Natural killer cell (primary cell): ENCODE measurements at regions not wholly inside any gene's neighbourhood (a gene's known extent, or its start where the extent isn't known, plus 50 kb on each side); places are given as distances from the start of the nearest gene placed in this dataset.

Source experiments
- ATAC-seq, 3 donors: fragments of 150-1000 bp in 2 of 3; fragments of 200-7000 bp in 1 of 3; cut with Tn5 transposase; 1 replicate in 1 of 3; 2 replicates in 2 of 3; pipeline ENCODE4 v1.10.0; 2021; ENCODE audit warnings: mild to moderate bottlenecking in 2 of 3, moderate library complexity in 2 of 3
- DNase-seq, 2 donors: peaks; one replicate each; pipeline versions ENCODE4 v3.0.0 to v3.0.0-alpha.2; 2013 to 2021; ENCODE audit warnings: mixed read lengths in 1 of 2
- H3K27ac ChIP-seq: one replicate; pipeline ENCODE4 v1.5.1; 2013; ENCODE audit warnings: mild to moderate bottlenecking, low read length
- H3K27me3 ChIP-seq: one replicate; pipeline ENCODE4 v1.6.1; 2013; ENCODE audit warnings: low read length; ENCODE audit not compliant: control insufficient read depth, insufficient read depth
- H3K36me3 ChIP-seq: one replicate; pipeline ENCODE4 v1.6.1; 2013; ENCODE audit warnings: low read length; ENCODE audit not compliant: control insufficient read depth, insufficient read depth
- H3K4me1 ChIP-seq: one replicate; pipeline ENCODE4 v1.6.1; 2013; ENCODE audit warnings: low read length; ENCODE audit not compliant: control insufficient read depth, insufficient read depth
- H3K4me3 ChIP-seq: one replicate; pipeline ENCODE4 v1.5.1; 2013; ENCODE audit warnings: low read length
- H3K9me3 ChIP-seq: one replicate; pipeline ENCODE4 v1.6.1; 2013; ENCODE audit warnings: low read length; ENCODE audit not compliant: control insufficient read depth, insufficient read depth
- H3K27ac Mint-ChIP-seq, 2 donors: one replicate each; pipeline ENCODE4 v1.8.0; 2022; ENCODE audit warnings: mild to moderate bottlenecking in 2 of 2, mixed read lengths in 2 of 2, moderate library complexity in 1 of 2
- H3K27me3 Mint-ChIP-seq, 2 donors: one replicate each; pipeline ENCODE4 v1.8.0; 2022; ENCODE audit warnings: low read depth in 2 of 2, mixed read lengths in 2 of 2
- H3K36me3 Mint-ChIP-seq: one replicate; pipeline ENCODE4 v1.8.0; 2022; ENCODE audit warnings: mixed read lengths
- H3K4me1 Mint-ChIP-seq, 2 donors: one replicate each; pipeline ENCODE4 v1.8.0; 2022; ENCODE audit warnings: mixed read lengths in 2 of 2
- H3K4me3 Mint-ChIP-seq: one replicate; pipeline ENCODE4 v1.8.0; 2022; ENCODE audit warnings: mild to moderate bottlenecking, moderate library complexity, mixed read lengths
- H3K9me3 Mint-ChIP-seq, 2 donors: one replicate each; pipeline ENCODE4 v1.8.0; 2022; ENCODE audit warnings: mixed read lengths in 2 of 2
- CTCF ChIP-seq: fragments of 200-600 bp; IDR thresholded peaks from one replicate; pipeline ENCODE4 v1.8.0; 2022; ENCODE audit warnings: antibody characterized with exemption
- WGBS: methylation state at CpG from one replicate; pipeline ENCODE4 v1.1.7; 2013; ENCODE audit warnings: missing lambda C conversion rate; ENCODE audit not compliant: insufficient coverage; 5-methylcytosine and 5-hydroxymethylcytosine counted together
- intact Hi-C: fragments of 100-400 bp; cut with micrococcal nuclease; formaldehyde crosslinking; loops from one replicate; pipeline ENCODE4 v1.14.2; 2022

- H3K4me3 ChIP-seq: no peak overlapping the region
- DNase-seq: no peak
- Mint-ChIP-seq H3K4me3 (no peak overlapping the region), H3K9me3 (no peaks in the 10 kb centered on the region), H3K4me1 (peaks cover 13 to 18% of the 10 kb centered on the region in 2 donors), H3K27me3 (peaks cover 0 to 4% of the 10 kb centered on the region in 2 donors), H3K27ac (no peak overlapping the region), H3K36me3 (no peaks in the 10 kb centered on the region)
- H3K4me1 ChIP-seq: no peaks in the 10 kb centered on the region
- ATAC-seq: no peak
- no peaks in the 10 kb centered on the region for H3K27me3 ChIP-seq
- H3K36me3 ChIP-seq: no peaks in the 10 kb centered on the region
- 86% methylated on average over 3 of the region's 3 CpGs for WGBS
- no peaks in the 10 kb centered on the region for H3K9me3 ChIP-seq
- no peak for TF ChIP-seq CTCF
- intact Hi-C loops: no loop called here
- H3K27ac ChIP-seq: no peak overlapping the region
Observed at GRCh38 chr12:75633789-75634188, 122.4 kb upstream of the KRR1 start.

- no peak overlapping the region for H3K27ac ChIP-seq
- Mint-ChIP-seq H3K9me3 (no peaks in the 10 kb centered on the region), H3K27me3 (peaks cover 0 to 4% of the 10 kb centered on the region in 2 donors), H3K27ac (no peak overlapping the region), H3K4me1 (peaks cover 13 to 18% of the 10 kb centered on the region in 2 donors), H3K4me3 (no peak overlapping the region), H3K36me3 (no peaks in the 10 kb centered on the region)
- intact Hi-C loops: no loop called here
- 88% methylated on average over 3 of the region's 3 CpGs for WGBS
- DNase-seq (no peak), ATAC-seq (no peak)
- no peak overlapping the region for H3K4me3 ChIP-seq
- H3K27me3 ChIP-seq: no peaks in the 10 kb centered on the region
- H3K4me1 ChIP-seq: no peaks in the 10 kb centered on the region
- no peak for TF ChIP-seq CTCF
- H3K9me3 ChIP-seq: no peaks in the 10 kb centered on the region
- no peaks in the 10 kb centered on the region for H3K36me3 ChIP-seq
Observed at GRCh38 chr12:75632442-75632841, 121.0 kb upstream of the KRR1 start.

- no peak overlapping the region for H3K4me3 Mint-ChIP-seq
- no peaks in the 10 kb centered on the region for H3K9me3 ChIP-seq
- peaks cover 0 to 4% of the 10 kb centered on the region in 2 donors for H3K27me3 Mint-ChIP-seq
- intact Hi-C loops: no loop called here
- DNase-seq (no peak), ATAC-seq (no peak)
- no peaks in the 10 kb centered on the region for H3K27me3 ChIP-seq
- no peak for TF ChIP-seq CTCF
- peaks cover 13 to 18% of the 10 kb centered on the region in 2 donors for H3K4me1 Mint-ChIP-seq
- no peaks in the 10 kb centered on the region for H3K9me3 Mint-ChIP-seq
- no peaks in the 10 kb centered on the region for H3K36me3 ChIP-seq
- H3K36me3 Mint-ChIP-seq: no peaks in the 10 kb centered on the region
- no peak overlapping the region for H3K27ac Mint-ChIP-seq
- WGBS: 93% methylated on average over 3 of the region's 5 CpGs
- H3K27ac ChIP-seq: no peak overlapping the region
- no peak overlapping the region for H3K4me3 ChIP-seq
- no peaks in the 10 kb centered on the region for H3K4me1 ChIP-seq
Observed at GRCh38 chr12:75631831-75632230, 120.4 kb upstream of the KRR1 start.

- Histone ChIP-seq H3K4me1 (no peaks in the 10 kb centered on the region), H3K36me3 (no peaks in the 10 kb centered on the region), H3K4me3 (no peak overlapping the region), H3K27ac (no peak overlapping the region), H3K9me3 (no peaks in the 10 kb centered on the region), H3K27me3 (no peaks in the 10 kb centered on the region)
- Mint-ChIP-seq H3K36me3 (no peaks in the 10 kb centered on the region), H3K4me3 (no peak overlapping the region), H3K27ac (no peak overlapping the region), H3K4me1 (peaks cover 0 to 5% of the 10 kb centered on the region in 2 donors), H3K9me3 (no peaks in the 10 kb centered on the region), H3K27me3 (no peaks in the 10 kb centered on the region)
- no peak for TF ChIP-seq CTCF
- 92% methylated on average over 1 of the region's 2 CpGs for WGBS
- intact Hi-C loops: no loop called here
- DNase-seq (no peak), ATAC-seq (no peak)
Observed at GRCh38 chr12:75630091-75630490, 118.7 kb upstream of the KRR1 start.
